Kidney capillary endothelial cell (primary cell): ENCODE measurements at regions not wholly inside any gene's neighbourhood (a gene's known extent, or its start where the extent isn't known, plus 50 kb on each side); places are given as distances from the start of the nearest gene placed in this dataset.

Experiments
- DNase-seq: peaks from one replicate; pipeline ENCODE4 v3.0.0-alpha.2; 2018; ENCODE audit warnings: low spot score

DNA sequence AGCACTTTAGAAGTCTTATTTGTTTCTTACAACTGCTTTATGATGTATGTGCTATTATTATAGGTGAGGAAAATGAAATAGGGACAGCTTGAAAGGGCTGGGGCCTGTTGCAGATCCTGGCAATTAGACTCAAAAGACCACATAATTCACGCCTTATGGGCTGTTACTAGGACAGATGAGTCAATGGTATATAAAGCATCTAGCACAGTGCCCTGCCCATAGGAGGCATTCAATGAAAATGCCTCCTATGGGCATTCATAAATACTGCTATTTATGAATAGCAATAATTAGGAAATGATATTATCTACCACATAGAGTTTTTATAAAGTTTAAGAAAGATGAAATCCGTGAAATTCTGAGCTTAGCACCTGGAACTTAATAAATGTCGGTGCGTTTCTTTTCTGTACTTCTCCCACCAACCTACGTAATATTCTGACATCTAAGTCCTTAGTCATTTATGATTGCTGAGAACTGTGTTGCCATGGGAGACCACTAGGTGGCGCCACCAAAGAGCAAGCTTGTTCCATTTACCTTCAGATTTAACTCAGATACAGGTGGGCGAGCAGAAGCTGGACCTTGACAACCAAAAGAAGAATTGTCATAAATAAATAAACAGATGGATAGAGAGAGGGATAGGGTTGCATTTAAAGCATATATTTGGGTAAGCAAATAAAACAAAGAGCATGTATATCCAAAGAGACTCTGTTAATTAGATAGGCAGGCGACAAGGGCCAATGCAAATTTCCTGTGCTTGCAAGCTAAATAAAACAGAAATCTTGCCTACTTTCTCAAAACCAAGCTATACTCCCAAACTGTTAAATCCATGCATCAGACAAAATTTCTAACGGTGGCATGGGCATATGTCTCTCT lies 699.9 kb downstream of the INHBA start:
- peak; percentile 42 for DNase-seq

GRCh38 chr7:41000042-41000441 lies 702.8 kb downstream of the INHBA start:
- DNase-seq = no peak

DNA sequence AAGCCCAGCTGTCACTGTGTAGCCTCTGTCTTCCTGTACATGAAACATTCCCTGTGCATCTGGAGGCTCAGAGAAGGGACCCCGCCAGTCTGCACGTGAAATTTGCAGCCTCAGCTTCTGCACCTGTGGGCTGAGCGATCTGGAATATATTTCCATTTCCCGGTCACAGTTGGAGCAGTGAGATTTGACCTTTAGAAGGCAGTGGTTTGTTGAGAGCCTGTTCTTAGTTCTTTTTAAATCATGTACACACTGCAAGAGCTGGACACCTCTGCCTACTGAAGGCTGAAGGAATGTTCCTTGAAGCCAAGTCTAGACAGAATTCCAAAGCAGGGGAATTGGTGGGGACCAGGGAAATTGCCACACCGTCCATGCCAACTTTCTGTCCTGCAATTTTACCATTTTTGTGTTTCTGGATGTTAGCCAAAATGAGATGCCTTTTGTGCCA lies 706.6 kb downstream of the INHBA start:
- no peak for DNase-seq

- no peak for DNase-seq
These were observed 712.0 kb downstream of the INHBA start for GRCh38 chr7:40990841-40991240.

GRCh38 chr7:40987571-40987970 lies 715.3 kb downstream of the INHBA start:
- DNase-seq = no peak

DNA sequence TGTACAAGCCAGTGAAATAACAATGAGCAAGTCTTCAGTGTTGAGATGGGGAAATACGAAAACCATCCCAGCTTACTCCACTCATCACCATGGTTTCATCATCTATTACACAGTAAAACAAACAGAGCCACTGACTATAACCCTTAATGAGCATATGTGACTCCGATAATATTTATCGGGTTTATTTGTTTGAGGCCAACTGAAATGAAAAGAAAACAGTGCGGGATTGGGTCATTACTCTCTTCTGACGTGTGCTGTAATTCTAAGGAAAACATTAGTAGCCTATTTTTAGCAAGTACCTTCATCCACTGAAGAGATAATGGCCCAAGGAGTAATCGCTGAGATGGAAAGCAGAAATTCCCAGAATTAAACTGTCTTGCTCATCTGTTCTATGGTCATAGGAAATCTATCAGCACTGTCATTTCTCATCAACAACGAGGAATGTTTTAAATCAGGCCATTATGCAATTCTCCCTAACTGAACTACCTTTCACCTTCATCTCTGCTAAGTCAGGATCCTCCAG lies 716.5 kb downstream of the INHBA start:
- no peak for DNase-seq

DNA sequence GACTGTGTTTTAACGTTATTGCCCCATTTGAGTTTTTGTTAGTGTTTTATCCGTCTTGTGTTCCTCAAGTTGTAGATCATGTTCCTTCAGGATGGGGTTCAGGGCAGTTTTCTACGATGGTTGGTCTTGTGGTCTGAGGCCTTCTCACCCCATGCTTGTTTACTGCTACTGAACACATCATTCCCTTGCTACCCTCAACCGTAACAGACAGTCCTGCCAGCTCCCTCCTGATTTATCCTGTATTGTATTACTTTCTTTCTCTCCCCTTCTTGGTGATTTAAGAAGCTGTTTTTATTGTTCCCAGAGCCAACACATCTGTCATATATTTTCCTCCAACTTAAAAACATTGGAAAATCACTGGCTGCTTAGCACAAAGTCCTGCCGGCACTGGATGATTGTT lies 719.8 kb downstream of the INHBA start:
- no peak for DNase-seq

GRCh38 chr7:40979296-40979695 lies 723.6 kb downstream of the INHBA start:
- no peak for DNase-seq

GRCh38 chr7:40978047-40978446 lies 724.8 kb downstream of the INHBA start:
- no peak for DNase-seq

- no peak for DNase-seq
These were observed 725.4 kb downstream of the INHBA start for GRCh38 chr7:40977533-40977932.

DNA sequence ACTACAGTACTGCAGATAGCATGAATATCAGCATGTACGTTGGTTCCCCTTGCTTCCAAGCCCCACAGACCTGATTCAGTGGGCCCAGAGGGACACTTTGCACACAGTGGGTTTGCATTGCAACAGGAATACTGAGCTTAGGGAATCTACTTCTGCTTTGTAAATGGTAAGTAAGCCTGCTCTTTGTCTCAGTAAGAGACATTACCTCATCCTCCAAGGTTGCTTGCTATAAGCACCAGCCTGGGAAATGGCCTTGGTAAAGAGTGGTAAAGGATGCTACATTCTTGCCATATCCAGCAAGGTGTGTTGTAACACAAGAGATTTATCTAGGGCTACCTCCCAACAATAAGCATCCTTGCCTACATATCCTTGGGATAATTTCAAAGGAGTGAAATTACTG lies 730.5 kb downstream of the INHBA start:
- no peak for DNase-seq

DNA sequence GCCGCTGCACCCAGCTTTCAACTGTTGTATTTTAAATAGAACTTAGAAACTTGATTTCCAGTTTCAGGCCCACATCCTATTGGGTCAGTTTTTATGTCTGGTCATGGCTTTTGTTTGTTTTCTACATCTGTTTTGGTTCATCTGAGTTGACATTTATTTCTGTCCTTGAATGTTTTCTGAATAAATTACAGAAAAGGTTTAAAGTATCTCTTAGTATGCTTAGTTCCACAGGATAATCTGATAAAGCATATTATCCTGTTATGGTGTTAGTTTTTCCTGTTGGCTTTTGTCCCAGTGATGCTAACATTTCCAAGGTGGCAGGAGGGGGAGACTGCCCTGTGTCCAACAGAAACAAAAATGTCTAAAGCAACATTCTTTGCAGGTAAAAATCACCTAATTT lies 733.2 kb downstream of the INHBA start:
- no peak for DNase-seq

GRCh38 chr7:40966693-40967092 lies 736.2 kb downstream of the INHBA start:
- DNase-seq = no peak

DNA sequence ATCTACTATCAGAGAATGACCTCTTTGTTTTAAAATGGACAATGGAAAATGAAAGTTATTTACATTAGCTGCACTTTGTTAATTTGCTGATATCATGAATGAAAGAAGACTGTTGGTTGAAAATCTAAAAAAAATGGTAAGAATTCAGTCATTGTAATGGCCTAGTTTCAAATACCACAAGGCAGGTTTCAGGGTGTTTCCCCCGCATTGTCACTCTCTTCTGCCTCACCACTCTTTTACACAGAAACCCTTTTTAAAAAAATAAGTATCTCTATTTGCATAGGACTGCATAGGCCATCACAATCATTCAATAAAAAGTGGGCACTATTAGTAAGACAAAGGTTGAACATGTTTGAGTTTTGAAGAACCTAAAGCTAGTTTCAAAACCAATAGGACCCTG lies 737.1 kb downstream of the INHBA start:
- DNase-seq = no peak

GRCh38 chr7:40965016-40965415 lies 737.9 kb downstream of the INHBA start:
- no peak for DNase-seq

GRCh38 chr7:40964610-40965009 lies 738.3 kb downstream of the INHBA start:
- DNase-seq = no peak

GRCh38 chr7:40959955-40960354 lies 742.9 kb downstream of the INHBA start:
- no peak for DNase-seq

- no peak for DNase-seq
These were observed 754.7 kb downstream of the INHBA start for GRCh38 chr7:40948239-40948638.

DNA sequence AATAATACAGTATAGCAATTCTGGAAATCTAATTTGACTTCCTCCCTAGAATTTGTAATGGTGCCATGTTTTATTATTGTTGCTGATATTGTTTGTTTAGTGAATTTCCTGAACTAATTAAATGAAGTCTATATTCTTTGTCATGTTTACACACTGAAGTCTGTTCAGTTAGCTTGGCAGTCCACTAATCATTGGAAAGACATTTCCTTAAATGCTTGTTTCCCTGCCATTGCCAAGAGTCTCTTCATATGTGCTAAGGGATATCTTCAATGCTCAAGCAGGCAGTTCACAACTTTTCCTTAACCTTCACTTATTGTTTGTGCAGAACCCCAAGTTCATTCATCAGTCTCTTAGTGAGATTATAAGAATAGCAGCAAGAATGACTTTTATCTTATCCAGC lies 755.3 kb downstream of the INHBA start:
- DNase-seq = no peak

DNA sequence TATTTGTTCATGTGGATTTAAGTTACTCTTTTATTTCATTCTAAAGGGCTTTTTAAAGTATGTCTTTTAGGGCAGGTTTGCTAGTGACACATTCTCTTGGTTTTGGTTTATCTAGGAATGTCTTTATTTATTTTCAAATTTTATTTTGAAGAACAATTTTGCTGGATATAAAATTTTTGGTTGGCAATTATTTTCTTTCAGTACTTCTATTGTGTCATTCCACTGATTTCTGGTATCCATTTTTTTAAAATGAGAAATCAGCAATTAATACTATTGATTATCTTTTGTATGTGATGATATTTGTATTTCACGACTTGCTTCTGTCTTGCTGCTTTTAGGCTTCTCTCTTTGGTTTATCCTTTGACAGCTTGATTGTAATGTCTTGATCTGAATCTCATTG lies 756.3 kb downstream of the INHBA start:
- no peak for DNase-seq

DNA sequence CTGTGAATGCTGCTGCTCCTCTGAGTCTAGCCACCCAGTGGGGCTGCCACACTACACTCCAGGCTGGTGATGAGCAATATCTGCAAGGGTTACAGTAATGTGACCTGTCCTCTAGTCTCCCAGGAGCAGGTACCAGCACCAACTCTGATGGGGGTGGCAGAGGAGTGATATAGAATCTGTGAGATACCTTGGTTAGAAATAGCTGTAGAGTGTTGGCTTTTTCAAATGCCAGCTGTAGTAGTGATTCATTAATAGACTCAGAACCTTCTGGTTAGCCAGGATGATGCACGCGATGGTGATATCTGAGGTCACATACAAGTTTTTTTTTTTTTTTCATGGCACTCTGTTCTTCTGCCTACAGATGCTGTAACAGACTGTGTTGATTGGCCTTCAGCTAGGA lies 757.1 kb downstream of the INHBA start:
- no peak for DNase-seq

- DNase-seq = no peak
These were observed 757.8 kb downstream of the INHBA start for GRCh38 chr7:40944981-40945585.

DNA sequence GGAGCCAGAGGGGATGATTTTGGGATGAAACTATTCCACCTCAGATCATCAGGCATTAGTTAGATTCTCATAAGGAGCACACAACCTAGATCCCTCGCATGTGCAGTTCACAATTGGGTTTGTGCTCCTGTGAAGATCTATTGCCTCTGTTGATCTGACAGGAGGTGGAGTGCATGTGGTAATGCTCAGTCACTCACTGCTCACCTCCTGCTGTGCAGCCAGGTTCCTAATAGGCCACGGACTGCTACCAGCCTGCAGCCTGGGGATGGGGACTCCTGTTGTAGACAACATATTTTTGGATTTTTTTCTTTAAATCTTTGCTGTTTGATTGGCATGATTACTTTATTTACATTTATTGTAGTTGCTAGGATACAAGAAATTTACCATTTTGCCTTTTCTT lies 765.0 kb downstream of the INHBA start:
- DNase-seq = no peak

DNA sequence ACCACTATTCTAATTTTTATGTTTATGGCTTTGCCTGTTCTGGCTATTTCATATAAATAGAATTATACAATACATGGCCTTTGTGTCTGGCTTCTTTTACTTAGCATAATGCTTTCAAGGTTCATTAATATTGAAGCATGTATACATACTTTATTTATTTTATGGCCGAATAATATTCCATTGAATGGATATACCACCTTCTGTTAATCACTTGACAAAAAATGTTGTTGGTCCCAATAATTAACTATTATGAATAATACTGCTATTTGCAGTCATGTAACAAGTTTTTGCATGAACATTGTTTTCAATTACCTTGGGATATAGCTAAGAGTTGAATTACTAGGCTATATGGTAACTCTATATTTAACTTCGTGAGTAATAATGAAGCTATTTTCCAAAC lies 767.5 kb downstream of the INHBA start:
- DNase-seq = no peak
